ENCODE measurements at regions not wholly inside any gene's neighbourhood (a gene's known extent, or its start where the extent isn't known, plus 50 kb on each side); places are given as distances from the start of the nearest gene placed in this dataset.
"Not testable (repeated sequence)": the region's sequence is repeated elsewhere in the genome, so short reads cannot be mapped to it uniquely, and the experiment has no call there.

DNA sequence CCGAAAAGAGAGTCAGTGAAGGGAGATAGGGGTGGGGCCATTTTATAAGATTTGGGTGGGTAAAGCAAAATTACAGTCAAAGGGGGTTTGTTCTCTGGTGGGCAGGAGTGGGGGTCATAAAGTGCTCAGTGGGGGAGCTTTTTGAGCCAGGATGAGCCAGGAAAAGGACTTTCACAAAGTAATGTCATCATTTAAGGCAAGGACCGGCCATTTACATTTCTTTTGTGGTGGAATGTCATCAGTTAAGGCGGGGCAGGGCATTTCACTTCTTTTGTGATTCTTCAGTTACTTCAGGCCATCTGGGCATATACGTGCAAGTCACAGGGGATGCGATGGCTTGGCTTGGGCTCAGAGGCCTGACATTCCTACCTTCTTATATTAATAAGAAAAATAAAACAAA lies 511.6 kb downstream of the GRIN2A start:
- TF ChIP-seq, protein P1, sequence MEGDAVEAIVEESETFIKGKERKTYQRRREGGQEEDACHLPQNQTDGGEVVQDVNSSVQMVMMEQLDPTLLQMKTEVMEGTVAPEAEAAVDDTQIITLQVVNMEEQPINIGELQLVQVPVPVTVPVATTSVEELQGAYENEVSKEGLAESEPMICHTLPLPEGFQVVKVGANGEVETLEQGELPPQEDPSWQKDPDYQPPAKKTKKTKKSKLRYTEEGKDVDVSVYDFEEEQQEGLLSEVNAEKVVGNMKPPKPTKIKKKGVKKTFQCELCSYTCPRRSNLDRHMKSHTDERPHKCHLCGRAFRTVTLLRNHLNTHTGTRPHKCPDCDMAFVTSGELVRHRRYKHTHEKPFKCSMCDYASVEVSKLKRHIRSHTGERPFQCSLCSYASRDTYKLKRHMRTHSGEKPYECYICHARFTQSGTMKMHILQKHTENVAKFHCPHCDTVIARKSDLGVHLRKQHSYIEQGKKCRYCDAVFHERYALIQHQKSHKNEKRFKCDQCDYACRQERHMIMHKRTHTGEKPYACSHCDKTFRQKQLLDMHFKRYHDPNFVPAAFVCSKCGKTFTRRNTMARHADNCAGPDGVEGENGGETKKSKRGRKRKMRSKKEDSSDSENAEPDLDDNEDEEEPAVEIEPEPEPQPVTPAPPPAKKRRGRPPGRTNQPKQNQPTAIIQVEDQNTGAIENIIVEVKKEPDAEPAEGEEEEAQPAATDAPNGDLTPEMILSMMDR (IDR thresholded peaks at IDR 0.05), result not testable (repeated sequence)
- not testable (repeated sequence) for TF ChIP-seq POLR2A (IDR thresholded peaks at IDR 0.05)
